Inferior parietal cortex (tissue), 1 donor: ENCODE measurements at regions not wholly inside any gene's neighbourhood (a gene's known extent, or its start where the extent isn't known, plus 50 kb on each side); places are given as distances from the start of the nearest gene placed in this dataset.
"Not testable (repeated sequence)": the region's sequence is repeated elsewhere in the genome, so short reads cannot be mapped to it uniquely, and the experiment has no call there.

ENCODE experiments used
- DNase-seq: peaks from one replicate; pipeline ENCODE4 v3.0.0-alpha.2; 2016; ENCODE audit errors: extremely low spot score

- no peak for DNase-seq
These were observed 533.4 kb downstream of the NTRK3 start for GRCh38 chr15:87722941-87723691.

- no peak for DNase-seq
These were observed 536.3 kb downstream of the NTRK3 start for GRCh38 chr15:87720235-87720634.

- no peak for DNase-seq
These were observed 540.1 kb downstream of the NTRK3 start for GRCh38 chr15:87716422-87716821.

GRCh38 chr15:87715252-87715651 lies 541.3 kb downstream of the NTRK3 start:
- no peak for DNase-seq

- DNase-seq: no peak
These were observed 543.1 kb downstream of the NTRK3 start for GRCh38 chr15:87713475-87713879.

- DNase-seq: no peak
These were observed 544.3 kb downstream of the NTRK3 start for GRCh38 chr15:87712211-87712610.

- no peak for DNase-seq
These were observed 545.5 kb downstream of the NTRK3 start for GRCh38 chr15:87711026-87711425.

- DNase-seq: no peak
These were observed 546.1 kb downstream of the NTRK3 start for GRCh38 chr15:87710406-87710805.

GRCh38 chr15:87707566-87708130 lies 548.9 kb downstream of the NTRK3 start:
- DNase-seq: no peak

GRCh38 chr15:87707071-87707470 lies 549.5 kb downstream of the NTRK3 start:
- DNase-seq: no peak

GRCh38 chr15:87706001-87706400 lies 550.5 kb downstream of the NTRK3 start:
- no peak for DNase-seq

GRCh38 chr15:87704276-87704675 lies 552.3 kb downstream of the NTRK3 start:
- no peak for DNase-seq

GRCh38 chr15:87703327-87704111 lies 553.0 kb downstream of the NTRK3 start:
- DNase-seq: no peak

GRCh38 chr15:87702270-87702669 lies 554.3 kb downstream of the NTRK3 start:
- DNase-seq: no peak

GRCh38 chr15:87698467-87698866 lies 558.1 kb downstream of the NTRK3 start:
- DNase-seq: not testable (repeated sequence)

GRCh38 chr15:87689716-87690115 lies 566.8 kb downstream of the NTRK3 start:
- no peak for DNase-seq

- DNase-seq: no peak
These were observed 569.0 kb downstream of the NTRK3 start for GRCh38 chr15:87687523-87687870.

GRCh38 chr15:87686841-87687522 lies 569.6 kb downstream of the NTRK3 start:
- DNase-seq: no peak

GRCh38 chr15:87686339-87686738 lies 570.2 kb downstream of the NTRK3 start:
- DNase-seq: no peak

GRCh38 chr15:87682527-87682926 lies 574.0 kb downstream of the NTRK3 start:
- DNase-seq: no peak

GRCh38 chr15:87681104-87681503 lies 575.4 kb downstream of the NTRK3 start:
- no peak for DNase-seq

- DNase-seq: no peak
These were observed 576.3 kb downstream of the NTRK3 start for GRCh38 chr15:87680208-87680607.
